HCT116 (cell line): ENCODE measurements at regions not wholly inside any gene's neighbourhood (a gene's known extent, or its start where the extent isn't known, plus 50 kb on each side); places are given as distances from the start of the nearest gene placed in this dataset.

ENCODE experiments used
- ATAC-seq: fragments of 200-7000 bp; cut with Tn5 transposase; 2 replicates; pipeline ENCODE4 v1.9.1; 2020; ENCODE audit warnings: mild to moderate bottlenecking, moderate library complexity
- BruUV-seq: library from RNA; stranded (reverse); fragments of 400-500 nt; replicated peaks from 2 replicates; lab custom pipeline; 2021; lab: Mats Ljungman, UMichigan
- CTCF ChIA-PET: fragments of 300-600 bp; sonication (Branson Sonifier 250); formaldehyde crosslinking; loops from one replicate; lab custom pipeline; 2021; ENCODE audit warnings: antibody characterized with exemption; lab: Charles Lee
- POLR2A ChIA-PET: fragments of 300-600, 350-600 bp; sonication (Branson Sonifier 250); formaldehyde crosslinking; loops from one replicate; lab custom pipeline; 2021; ENCODE audit warnings: antibody characterized with exemption; lab: Charles Lee
- RAD21 ChIA-PET, 2 experiments: fragments of 300-600 bp; sonication (Branson Sonifier 250); formaldehyde crosslinking; loops; one replicate each; lab custom pipeline; 2023; ENCODE audit warnings: low total read pairs in 2 of 2; ENCODE audit not compliant: uncharacterized antibody in 2 of 2, unreplicated experiment in 2 of 2, low non-redundant PET in 1 of 2; lab: Charles Lee
- DNase-seq: peaks from one replicate; pipeline ENCODE4 v3.0.0-alpha.2; 2010; ENCODE audit warnings: low read depth, low spot score
- H2AFZ ChIP-seq: fragments of 200-600 bp; shearing (Covaris generic), sonication (generic); 2 replicates; pipeline ENCODE4 v1.6.1; 2017; ENCODE audit warnings: low read depth, mixed run types, mixed read lengths, antibody characterized with exemption, low read length; ENCODE audit not compliant: poor library complexity, severe bottlenecking
- H3K27ac ChIP-seq: 2 replicates; pipeline ENCODE4 v1.5.1; 2012; ENCODE audit warnings: low read depth, low read length
- H3K27me3 ChIP-seq: fragments of 200-600 bp; sonication (generic); 2 replicates; pipeline ENCODE4 v1.6.1; 2016; ENCODE audit warnings: mixed run types, low read length, mixed read lengths; ENCODE audit not compliant: insufficient read depth
- H3K36me3 ChIP-seq, 2 experiments: fragments of 200-500 bp in 1 of 2; fragments of 200-600 bp in 1 of 2; sonication (Bioruptor generic) in 1 of 2; sonication (generic) in 1 of 2; 2 replicates each; pipeline versions ENCODE4 v1.5.1 to v1.6.1; 2014 to 2016; ENCODE audit warnings: low read length in 2 of 2, inconsistent platforms in 1 of 2, mixed read lengths in 1 of 2, mixed run types in 1 of 2; ENCODE audit not compliant: insufficient read depth in 2 of 2, control insufficient read depth in 1 of 2
- H3K4me1 ChIP-seq, 2 experiments: fragments of 200-600 bp in 1 of 2; sonication (generic) in 1 of 2; 2 replicates each; pipeline versions ENCODE4 v1.5.1 to v1.6.1; 2012 to 2017; ENCODE audit warnings: low read length in 2 of 2, inconsistent platforms in 1 of 2, mild to moderate bottlenecking in 1 of 2, mixed read lengths in 1 of 2, mixed run types in 1 of 2, moderate library complexity in 1 of 2; ENCODE audit not compliant: insufficient read depth in 2 of 2, control insufficient read depth in 1 of 2
- H3K4me2 ChIP-seq: fragments of 200-600 bp; sonication (generic); 2 replicates; pipeline ENCODE4 v1.6.1; 2017; ENCODE audit warnings: mixed run types, low read length, mixed read lengths
- H3K4me3 ChIP-seq, 2 experiments: fragments of 200-600 bp in 1 of 2; sonication (generic) in 1 of 2; replicated peaks in 1 of 2; 2 replicates each; pipeline ENCODE4 v1.5.1; 2011 to 2016; ENCODE audit warnings: low read length in 2 of 2, control low read depth in 1 of 2, low read depth in 1 of 2, mild to moderate bottlenecking in 1 of 2, mixed read lengths in 1 of 2, mixed run types in 1 of 2
- H3K79me2 ChIP-seq: fragments of 200-600 bp; sonication (generic); 2 replicates; pipeline ENCODE4 v1.6.1; 2017; ENCODE audit warnings: mild to moderate bottlenecking, mixed run types, low read length, moderate library complexity, mixed read lengths; ENCODE audit not compliant: insufficient read depth
- H3K9ac ChIP-seq: fragments of 200-600 bp; sonication (generic); 2 replicates; pipeline ENCODE4 v1.6.1; 2016; ENCODE audit warnings: low read length, mixed read lengths
- H3K9me2 ChIP-seq: fragments of 200-600 bp; sonication (generic), shearing (Covaris generic); 2 replicates; pipeline ENCODE4 v1.6.1; 2017; ENCODE audit warnings: mixed run types, mild to moderate bottlenecking, moderate library complexity; ENCODE audit not compliant: insufficient read depth
- H3K9me3 ChIP-seq, 2 experiments: fragments of 200-500 bp in 1 of 2; fragments of 200-600 bp in 1 of 2; sonication (Bioruptor generic) in 1 of 2; sonication (generic) in 1 of 2; 2 replicates each; pipeline ENCODE4 v1.6.1; 2014 to 2017; ENCODE audit warnings: low read length in 2 of 2, mixed read lengths in 2 of 2, inconsistent platforms in 1 of 2, low read depth in 1 of 2, mild to moderate bottlenecking in 1 of 2, mixed run types in 1 of 2, moderate library complexity in 1 of 2; ENCODE audit not compliant: control insufficient read depth in 1 of 2, insufficient read depth in 1 of 2
- H4K20me1 ChIP-seq: fragments of 200-600 bp; sonication (generic), shearing (Covaris generic); 2 replicates; pipeline ENCODE4 v1.6.1; 2017; ENCODE audit warnings: mixed run types, mild to moderate bottlenecking, moderate library complexity; ENCODE audit not compliant: insufficient read depth
- EGR1 ChIP-seq: IDR thresholded peaks from 2 replicates; pipeline ENCODE4 v1.6.1; 2012; ENCODE audit warnings: low read depth
- ELF1 ChIP-seq: IDR thresholded peaks from 2 replicates; pipeline ENCODE4 v1.6.1; 2012; ENCODE audit warnings: low read depth, borderline replicate concordance
- EZH2 ChIP-seq: fragments of 200-600 bp; sonication (generic); IDR thresholded peaks from 2 replicates; pipeline ENCODE4 v1.6.1; 2017; ENCODE audit warnings: antibody characterized with exemption, mixed run types
- FOSL1 ChIP-seq: IDR thresholded peaks from 2 replicates; pipeline ENCODE4 v1.6.1; 2012; ENCODE audit warnings: low read depth
- JUND ChIP-seq: IDR thresholded peaks from 2 replicates; pipeline ENCODE4 v1.6.1; 2012
- POLR2A ChIP-seq: IDR thresholded peaks from 2 replicates; pipeline ENCODE4 v1.7.0; 2011; ENCODE audit warnings: borderline replicate concordance; ENCODE audit not compliant: insufficient read depth, insufficient read length; ENCODE audit errors: extremely low read depth
- POLR2AphosphoS5 ChIP-seq: IDR thresholded peaks from 2 replicates; pipeline ENCODE4 v1.6.1; 2011; ENCODE audit warnings: mild to moderate bottlenecking, low read depth, low read length, moderate library complexity
- RAD21 ChIP-seq: IDR thresholded peaks from 2 replicates; pipeline ENCODE4 v1.6.1; 2012; ENCODE audit warnings: low read depth, mild to moderate bottlenecking
- SIN3A ChIP-seq: IDR thresholded peaks from 2 replicates; pipeline ENCODE4 v1.6.1; 2012; ENCODE audit warnings: low read depth
- SP1 ChIP-seq: IDR thresholded peaks from 2 replicates; pipeline ENCODE4 v1.6.1; 2012; ENCODE audit warnings: low read depth
- SRF ChIP-seq: IDR thresholded peaks from 2 replicates; pipeline ENCODE4 v1.6.1; 2012; ENCODE audit warnings: low read depth
- TCF7L2 ChIP-seq: IDR thresholded peaks from 2 replicates; pipeline ENCODE4 v1.7.0; 2011; ENCODE audit warnings: borderline replicate concordance, inconsistent platforms; ENCODE audit not compliant: insufficient read depth, insufficient read length; ENCODE audit errors: extremely low read depth
- ZFX ChIP-seq: fragments of 450-650 bp; IDR thresholded peaks from 2 replicates; pipeline ENCODE4 v1.6.1; 2017
- ZNF274 ChIP-seq: fragments of 200-500 bp; sonication (Bioruptor generic); IDR thresholded peaks from 2 replicates; pipeline ENCODE4 v1.6.1; 2014; ENCODE audit warnings: mild to moderate bottlenecking, low read depth, low read length, inconsistent platforms
- intact Hi-C: fragments of 100-400 bp; cut with micrococcal nuclease; formaldehyde crosslinking; loops from 2 replicates; pipeline ENCODE4 v1.10.0; 2022
- TF ChIP-seq, protein P1 (sequence below): IDR thresholded peaks from 2 replicates; pipeline ENCODE4 v1.6.1; 2012
- TF ChIP-seq, protein P2 (sequence below): IDR thresholded peaks from 2 replicates; pipeline ENCODE4 v1.6.1; 2012
- TF ChIP-seq, protein P3 (sequence below): IDR thresholded peaks from 2 replicates; pipeline ENCODE4 v1.6.1; 2012; ENCODE audit warnings: low read depth
- TF ChIP-seq, protein P4 (sequence below): IDR thresholded peaks from 2 replicates; pipeline ENCODE4 v1.6.1; 2011; ENCODE audit warnings: mild to moderate bottlenecking, low read length, moderate library complexity; ENCODE audit not compliant: insufficient replicate concordance; ENCODE audit errors: extremely low read depth
- TF ChIP-seq, protein P5 (sequence below), 3 experiments: fragments of 200-600 bp in 1 of 3; sonication (generic) in 1 of 3; IDR thresholded peaks in 2 of 3; conservative IDR thresholded peaks in 1 of 3; 2 replicates each; pipeline ENCODE4 v1.5.1; 2012 to 2017; ENCODE audit warnings: low read depth in 2 of 3, low read length in 2 of 3, antibody characterized with exemption in 1 of 3, borderline replicate concordance in 1 of 3, control low read depth in 1 of 3, mild to moderate bottlenecking in 1 of 3, mixed read lengths in 1 of 3, mixed run types in 1 of 3, moderate library complexity in 1 of 3; ENCODE audit not compliant: insufficient read depth in 1 of 3

DNA sequence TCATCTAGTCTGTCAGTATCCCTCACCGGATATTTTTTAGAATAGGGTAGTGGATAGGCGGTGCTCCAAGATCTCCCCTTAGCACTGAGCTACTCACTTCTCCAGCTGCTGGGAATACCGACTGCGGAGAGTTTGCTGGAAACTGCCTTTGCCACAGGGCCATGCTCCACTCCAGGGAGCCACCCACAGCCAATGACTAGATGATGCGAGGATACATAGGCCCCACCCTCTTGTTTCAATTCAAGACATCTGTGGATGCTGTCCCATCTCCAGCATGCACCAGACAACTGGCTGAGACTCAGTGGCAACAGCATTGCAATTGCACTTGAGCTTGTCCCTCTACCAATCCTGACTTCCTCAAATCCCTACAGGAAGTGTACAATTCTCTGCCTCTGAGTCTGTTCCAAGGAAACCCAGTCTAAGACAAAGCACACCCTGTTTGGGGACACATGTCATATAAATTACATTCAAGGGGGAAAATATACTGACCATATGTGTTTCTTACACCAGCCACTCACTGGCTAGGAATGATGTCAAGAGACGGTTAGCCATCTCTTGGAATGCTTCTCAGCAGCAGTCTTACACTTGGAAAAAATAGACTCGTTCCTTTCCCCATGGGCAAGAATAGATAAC lies 312.6 kb upstream of the KIF2A start:
- POLR2A ChIA-PET: no interaction called here
- H3K4me1 ChIP-seq: no peaks in the 10 kb centered on the region

More for the DNA sequence above, 312.6 kb upstream of the KIF2A start:
- ChIA-PET RAD21 (no interaction called here), CTCF (no interaction called here)
- Histone ChIP-seq H3K9ac (no peak overlapping the region), H3K9me2 (no peaks in the 10 kb centered on the region), H3K27me3 (peaks cover 64% of the 10 kb centered on the region; the same call in 1 of the 2 replicates), H4K20me1 (no peaks in the 10 kb centered on the region), H3K4me3 (no peak overlapping the region), H3K79me2 (no peaks in the 10 kb centered on the region), H3K9me3 (no peaks in the 10 kb centered on the region), H3K27ac (no peak overlapping the region), H3K4me2 (no peak overlapping the region), H3K36me3 (no peaks in the 10 kb centered on the region), H2AFZ (no peak overlapping the region)
- intact Hi-C loops: no loop called here
- TF ChIP-seq POLR2A (no peak), TCF7L2 (no peak), JUND (no peak), ELF1 (no peak), POLR2AphosphoS5 (no peak), ZNF274 (no peak), EZH2 (no peak), SIN3A (no peak), FOSL1 (no peak), SP1 (no peak), RAD21 (no peak), EGR1 (no peak), ZFX (no peak), SRF (no peak)
- TF ChIP-seq, protein P1, sequence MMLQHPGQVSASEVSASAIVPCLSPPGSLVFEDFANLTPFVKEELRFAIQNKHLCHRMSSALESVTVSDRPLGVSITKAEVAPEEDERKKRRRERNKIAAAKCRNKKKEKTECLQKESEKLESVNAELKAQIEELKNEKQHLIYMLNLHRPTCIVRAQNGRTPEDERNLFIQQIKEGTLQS: no peak
- TF ChIP-seq, protein P2, sequence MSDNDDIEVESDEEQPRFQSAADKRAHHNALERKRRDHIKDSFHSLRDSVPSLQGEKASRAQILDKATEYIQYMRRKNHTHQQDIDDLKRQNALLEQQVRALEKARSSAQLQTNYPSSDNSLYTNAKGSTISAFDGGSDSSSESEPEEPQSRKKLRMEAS: no peak
- TF ChIP-seq, protein P3, sequence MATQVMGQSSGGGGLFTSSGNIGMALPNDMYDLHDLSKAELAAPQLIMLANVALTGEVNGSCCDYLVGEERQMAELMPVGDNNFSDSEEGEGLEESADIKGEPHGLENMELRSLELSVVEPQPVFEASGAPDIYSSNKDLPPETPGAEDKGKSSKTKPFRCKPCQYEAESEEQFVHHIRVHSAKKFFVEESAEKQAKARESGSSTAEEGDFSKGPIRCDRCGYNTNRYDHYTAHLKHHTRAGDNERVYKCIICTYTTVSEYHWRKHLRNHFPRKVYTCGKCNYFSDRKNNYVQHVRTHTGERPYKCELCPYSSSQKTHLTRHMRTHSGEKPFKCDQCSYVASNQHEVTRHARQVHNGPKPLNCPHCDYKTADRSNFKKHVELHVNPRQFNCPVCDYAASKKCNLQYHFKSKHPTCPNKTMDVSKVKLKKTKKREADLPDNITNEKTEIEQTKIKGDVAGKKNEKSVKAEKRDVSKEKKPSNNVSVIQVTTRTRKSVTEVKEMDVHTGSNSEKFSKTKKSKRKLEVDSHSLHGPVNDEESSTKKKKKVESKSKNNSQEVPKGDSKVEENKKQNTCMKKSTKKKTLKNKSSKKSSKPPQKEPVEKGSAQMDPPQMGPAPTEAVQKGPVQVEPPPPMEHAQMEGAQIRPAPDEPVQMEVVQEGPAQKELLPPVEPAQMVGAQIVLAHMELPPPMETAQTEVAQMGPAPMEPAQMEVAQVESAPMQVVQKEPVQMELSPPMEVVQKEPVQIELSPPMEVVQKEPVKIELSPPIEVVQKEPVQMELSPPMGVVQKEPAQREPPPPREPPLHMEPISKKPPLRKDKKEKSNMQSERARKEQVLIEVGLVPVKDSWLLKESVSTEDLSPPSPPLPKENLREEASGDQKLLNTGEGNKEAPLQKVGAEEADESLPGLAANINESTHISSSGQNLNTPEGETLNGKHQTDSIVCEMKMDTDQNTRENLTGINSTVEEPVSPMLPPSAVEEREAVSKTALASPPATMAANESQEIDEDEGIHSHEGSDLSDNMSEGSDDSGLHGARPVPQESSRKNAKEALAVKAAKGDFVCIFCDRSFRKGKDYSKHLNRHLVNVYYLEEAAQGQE: no peak
- TF ChIP-seq, protein P4, sequence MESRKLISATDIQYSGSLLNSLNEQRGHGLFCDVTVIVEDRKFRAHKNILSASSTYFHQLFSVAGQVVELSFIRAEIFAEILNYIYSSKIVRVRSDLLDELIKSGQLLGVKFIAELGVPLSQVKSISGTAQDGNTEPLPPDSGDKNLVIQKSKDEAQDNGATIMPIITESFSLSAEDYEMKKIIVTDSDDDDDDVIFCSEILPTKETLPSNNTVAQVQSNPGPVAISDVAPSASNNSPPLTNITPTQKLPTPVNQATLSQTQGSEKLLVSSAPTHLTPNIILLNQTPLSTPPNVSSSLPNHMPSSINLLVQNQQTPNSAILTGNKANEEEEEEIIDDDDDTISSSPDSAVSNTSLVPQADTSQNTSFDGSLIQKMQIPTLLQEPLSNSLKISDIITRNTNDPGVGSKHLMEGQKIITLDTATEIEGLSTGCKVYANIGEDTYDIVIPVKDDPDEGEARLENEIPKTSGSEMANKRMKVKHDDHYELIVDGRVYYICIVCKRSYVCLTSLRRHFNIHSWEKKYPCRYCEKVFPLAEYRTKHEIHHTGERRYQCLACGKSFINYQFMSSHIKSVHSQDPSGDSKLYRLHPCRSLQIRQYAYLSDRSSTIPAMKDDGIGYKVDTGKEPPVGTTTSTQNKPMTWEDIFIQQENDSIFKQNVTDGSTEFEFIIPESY: no peak
- TF ChIP-seq, protein P5, sequence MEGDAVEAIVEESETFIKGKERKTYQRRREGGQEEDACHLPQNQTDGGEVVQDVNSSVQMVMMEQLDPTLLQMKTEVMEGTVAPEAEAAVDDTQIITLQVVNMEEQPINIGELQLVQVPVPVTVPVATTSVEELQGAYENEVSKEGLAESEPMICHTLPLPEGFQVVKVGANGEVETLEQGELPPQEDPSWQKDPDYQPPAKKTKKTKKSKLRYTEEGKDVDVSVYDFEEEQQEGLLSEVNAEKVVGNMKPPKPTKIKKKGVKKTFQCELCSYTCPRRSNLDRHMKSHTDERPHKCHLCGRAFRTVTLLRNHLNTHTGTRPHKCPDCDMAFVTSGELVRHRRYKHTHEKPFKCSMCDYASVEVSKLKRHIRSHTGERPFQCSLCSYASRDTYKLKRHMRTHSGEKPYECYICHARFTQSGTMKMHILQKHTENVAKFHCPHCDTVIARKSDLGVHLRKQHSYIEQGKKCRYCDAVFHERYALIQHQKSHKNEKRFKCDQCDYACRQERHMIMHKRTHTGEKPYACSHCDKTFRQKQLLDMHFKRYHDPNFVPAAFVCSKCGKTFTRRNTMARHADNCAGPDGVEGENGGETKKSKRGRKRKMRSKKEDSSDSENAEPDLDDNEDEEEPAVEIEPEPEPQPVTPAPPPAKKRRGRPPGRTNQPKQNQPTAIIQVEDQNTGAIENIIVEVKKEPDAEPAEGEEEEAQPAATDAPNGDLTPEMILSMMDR (IDR thresholded peaks at IDR 0.05 in 2 of 3, conservative IDR thresholded peaks at IDR 0.05 in 1 of 3; ENCODE audit: borderline replicate concordance in 1 of 3, insufficient read depth in 1 of 3, low read depth in 2 of 3, low read length in 2 of 3): no peak
- no peak for ATAC-seq
- BruUV-seq: no TSS peak
- no peak for DNase-seq
